Hepatocyte (in vitro differentiated cells): ENCODE measurements at regions not wholly inside any gene's neighbourhood (a gene's known extent, or its start where the extent isn't known, plus 50 kb on each side); places are given as distances from the start of the nearest gene placed in this dataset.

Experiments used
- CTCF ChIP-seq: fragments of 200-600 bp; sonication (generic); IDR thresholded peaks from 2 replicates; pipeline ENCODE4 v1.5.1; 2016; ENCODE audit warnings: antibody characterized with exemption, mild to moderate bottlenecking; ENCODE audit not compliant: poor library complexity
- EZH2 ChIP-seq: fragments of 200-600 bp; sonication (generic); IDR thresholded peaks from 2 replicates; pipeline ENCODE4 v1.6.1; 2016; ENCODE audit warnings: antibody characterized with exemption, mild to moderate bottlenecking, borderline replicate concordance
- EZH2phosphoT487 ChIP-seq: fragments of 200-600 bp; sonication (generic); IDR thresholded peaks from one replicate; pipeline ENCODE4 v1.6.1; 2018; ENCODE audit warnings: antibody characterized with exemption, mild to moderate bottlenecking, low read depth, moderate library complexity; ENCODE audit not compliant: unreplicated experiment, severe bottlenecking

- no peak for TF ChIP-seq CTCF
- TF ChIP-seq EZH2 = no peak
- TF ChIP-seq EZH2phosphoT487 = no peak
Measured at GRCh38 chr16:35298460-35299243, 1839.2 kb downstream of the TP53TG3F start.
